Mesendoderm (in vitro differentiated cells): ENCODE measurements at regions not wholly inside any gene's neighbourhood (a gene's known extent, or its start where the extent isn't known, plus 50 kb on each side); places are given as distances from the start of the nearest gene placed in this dataset.
"Not testable (repeated sequence)": the region's sequence is repeated elsewhere in the genome, so short reads cannot be mapped to it uniquely, and the experiment has no call there.

ENCODE experiments used
- DNase-seq: peaks from one replicate; pipeline ENCODE4 v3.0.0; 2013
- H2AK5ac ChIP-seq: 2 replicates; pipeline ENCODE4 v1.6.1; 2013; ENCODE audit warnings: low read length, inconsistent platforms
- H2BK120ac ChIP-seq: 2 replicates; pipeline ENCODE4 v1.6.1; 2013; ENCODE audit warnings: low read depth, mild to moderate bottlenecking, low read length, moderate library complexity, mixed read lengths
- H2BK15ac ChIP-seq: replicated peaks from 2 replicates; pipeline ENCODE4 v1.6.1; 2013; ENCODE audit warnings: low read depth, mild to moderate bottlenecking, moderate library complexity
- H2BK5ac ChIP-seq: 2 replicates; pipeline ENCODE4 v1.6.1; 2013; ENCODE audit warnings: low read length, inconsistent platforms
- H3K18ac ChIP-seq: 2 replicates; pipeline ENCODE4 v1.6.1; 2013; ENCODE audit warnings: mild to moderate bottlenecking, low read length, mixed read lengths
- H3K23ac ChIP-seq: one replicate; pipeline ENCODE4 v1.6.1; 2013; ENCODE audit warnings: low read length
- H3K27ac ChIP-seq: 2 replicates; pipeline ENCODE4 v1.5.1; 2013; ENCODE audit warnings: low read depth, mild to moderate bottlenecking, inconsistent platforms, low read length, moderate library complexity
- H3K27me3 ChIP-seq: 2 replicates; pipeline ENCODE4 v1.6.1; 2013; ENCODE audit warnings: low read length, control low read depth, mild to moderate bottlenecking, inconsistent platforms; ENCODE audit not compliant: insufficient read depth, poor library complexity
- H3K36me3 ChIP-seq: 2 replicates; pipeline ENCODE4 v1.6.1; 2013; ENCODE audit warnings: low read length, inconsistent platforms; ENCODE audit not compliant: control insufficient read depth, insufficient read depth
- H3K4ac ChIP-seq: one replicate; pipeline ENCODE4 v1.6.1; 2013; ENCODE audit warnings: low read depth, mild to moderate bottlenecking, low read length, moderate library complexity
- H3K4me1 ChIP-seq: 2 replicates; pipeline ENCODE4 v1.6.1; 2013; ENCODE audit warnings: low read depth, low read length, inconsistent platforms; ENCODE audit not compliant: control insufficient read depth
- H3K4me2 ChIP-seq: 2 replicates; pipeline ENCODE4 v1.6.1; 2013; ENCODE audit warnings: low read length
- H3K4me3 ChIP-seq: 2 replicates; pipeline ENCODE4 v1.5.1; 2013; ENCODE audit warnings: mild to moderate bottlenecking, low read length
- H3K56ac ChIP-seq: one replicate; pipeline ENCODE4 v1.6.1; 2013; ENCODE audit warnings: low read length
- H3K79me1 ChIP-seq: 2 replicates; pipeline ENCODE4 v1.6.1; 2013; ENCODE audit warnings: low read length, inconsistent platforms
- H3K79me2 ChIP-seq: 2 replicates; pipeline ENCODE4 v1.6.1; 2013; ENCODE audit warnings: mild to moderate bottlenecking, low read length; ENCODE audit not compliant: control insufficient read depth, insufficient read depth
- H3K9ac ChIP-seq: 2 replicates; pipeline ENCODE4 v1.6.1; 2013; ENCODE audit warnings: low read length, inconsistent platforms
- H4K5ac ChIP-seq: one replicate; pipeline ENCODE4 v1.6.1; 2013; ENCODE audit warnings: low read length
- H4K8ac ChIP-seq: one replicate; pipeline ENCODE4 v1.6.1; 2013; ENCODE audit warnings: low read depth, mild to moderate bottlenecking, control low read depth, low read length, moderate library complexity
- WGBS: extraction: QIAGEN DNeasy Blood & Tissue Kit; methylation state at CpG from one replicate; pipeline ENCODE4 v1.1.7; 2013; ENCODE audit warnings: low lambda C conversion rate, missing lambda C conversion rate; ENCODE audit not compliant: insufficient coverage; ENCODE audit errors: extremely low coverage; 5-methylcytosine and 5-hydroxymethylcytosine counted together

- Histone ChIP-seq H3K36me3 (no peaks in the 10 kb centered on the region), H3K4me3 (no peak overlapping the region), H2BK15ac (no peak overlapping the region), H3K79me1 (no peaks in the 10 kb centered on the region), H3K4ac (no peak overlapping the region), H3K79me2 (no peaks in the 10 kb centered on the region), H2BK5ac (no peak overlapping the region), H3K9ac (peak overlapping the region; percentile 5), H3K4me1 (peaks cover 2% of the 10 kb centered on the region), H4K8ac (no peak overlapping the region), H3K56ac (peak overlapping the region; percentile 38), H2AK5ac (no peak overlapping the region), H3K27me3 (no peaks in the 10 kb centered on the region), H3K23ac (no peak overlapping the region), H3K4me2 (no peak overlapping the region), H4K5ac (no peak overlapping the region), H2BK120ac (no peak overlapping the region), H3K18ac (no peak overlapping the region), H3K27ac (no peak overlapping the region)
- DNase-seq, result peak; percentile 96
- WGBS, result no CpG with 5 or more reads among the region's 6 CpGs
Measured at GRCh38 chr2:63698786-63699548, 110.2 kb downstream of the MDH1 start.

DNA sequence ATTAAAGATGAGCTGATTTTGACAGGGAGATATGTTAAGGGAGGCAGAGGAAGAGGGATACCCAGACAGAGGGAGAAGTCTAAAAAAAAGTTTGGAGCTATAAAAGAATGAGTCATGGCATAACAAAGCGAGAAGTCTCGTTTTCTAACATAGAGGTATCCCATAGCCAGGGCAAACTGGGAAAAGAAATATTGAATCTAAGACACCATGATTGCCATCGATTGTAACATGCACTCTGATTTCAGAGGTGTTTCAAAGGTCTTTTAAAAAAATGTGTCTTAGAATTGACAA, 110.7 kb downstream of the MDH1 start:
- H2AK5ac ChIP-seq, result no peak overlapping the region

GRCh38 chr2:63700271-63700670, 111.5 kb downstream of the MDH1 start:
- Histone ChIP-seq H3K4ac (no peak overlapping the region), H3K56ac (no peak overlapping the region), H3K4me3 (no peak overlapping the region), H3K36me3 (no peaks in the 10 kb centered on the region), H3K27ac (no peak overlapping the region), H3K79me2 (no peaks in the 10 kb centered on the region), H2AK5ac (no peak overlapping the region), H3K9ac (no peak overlapping the region), H4K5ac (no peak overlapping the region), H3K18ac (no peak overlapping the region), H2BK120ac (no peak overlapping the region), H3K4me1 (peaks cover 2% of the 10 kb centered on the region), H2BK5ac (no peak overlapping the region), H3K4me2 (no peak overlapping the region), H4K8ac (no peak overlapping the region), H3K79me1 (no peaks in the 10 kb centered on the region), H2BK15ac (no peak overlapping the region), H3K23ac (no peak overlapping the region), H3K27me3 (no peaks in the 10 kb centered on the region)
- DNase-seq, result no peak
- WGBS, result no CpG with 5 or more reads among the region's 3 CpGs

More for the DNA sequence above, 110.7 kb downstream of the MDH1 start:
- H4K8ac ChIP-seq, result no peak overlapping the region
- DNase-seq, result no peak
- H3K4me1 ChIP-seq, result peaks cover 2% of the 10 kb centered on the region
- no peak overlapping the region for H4K5ac ChIP-seq
- no peak overlapping the region for H3K4ac ChIP-seq
- H3K18ac ChIP-seq, result no peak overlapping the region
- H3K27me3 ChIP-seq, result no peaks in the 10 kb centered on the region
- H2BK15ac ChIP-seq, result no peak overlapping the region
- no CpG with 5 or more reads among the region's 3 CpGs for WGBS
- no peak overlapping the region for H3K23ac ChIP-seq
- no peak overlapping the region for H3K4me3 ChIP-seq
- no peak overlapping the region for H2BK5ac ChIP-seq
- no peak overlapping the region for H2BK120ac ChIP-seq
- no peaks in the 10 kb centered on the region for H3K79me1 ChIP-seq
- no peak overlapping the region for H3K56ac ChIP-seq
- H3K4me2 ChIP-seq, result no peak overlapping the region
- no peak overlapping the region for H3K27ac ChIP-seq
- no peaks in the 10 kb centered on the region for H3K36me3 ChIP-seq
- H3K9ac ChIP-seq, result peak overlapping the region; percentile 5
- no peaks in the 10 kb centered on the region for H3K79me2 ChIP-seq

- no peak overlapping the region for H3K4me2 ChIP-seq
- no peak overlapping the region for H3K4me3 ChIP-seq
- no peak overlapping the region for H3K4ac ChIP-seq
- H4K5ac ChIP-seq, result no peak overlapping the region
- DNase-seq, result no peak
- H3K4me1 ChIP-seq, result peaks cover 2% of the 10 kb centered on the region
- no peak overlapping the region for H2BK120ac ChIP-seq
- H3K18ac ChIP-seq, result no peak overlapping the region
- H3K56ac ChIP-seq, result no peak overlapping the region
- H2AK5ac ChIP-seq, result no peak overlapping the region
- no peaks in the 10 kb centered on the region for H3K79me1 ChIP-seq
- no peaks in the 10 kb centered on the region for H3K36me3 ChIP-seq
- no peak overlapping the region for H3K23ac ChIP-seq
- H3K79me2 ChIP-seq, result no peaks in the 10 kb centered on the region
- H2BK5ac ChIP-seq, result no peak overlapping the region
- no peak overlapping the region for H2BK15ac ChIP-seq
- no peak overlapping the region for H3K27ac ChIP-seq
- H3K9ac ChIP-seq, result no peak overlapping the region
- H3K27me3 ChIP-seq, result no peaks in the 10 kb centered on the region
- no peak overlapping the region for H4K8ac ChIP-seq
Measured at GRCh38 chr2:63701406-63701805, 112.6 kb downstream of the MDH1 start.

DNA sequence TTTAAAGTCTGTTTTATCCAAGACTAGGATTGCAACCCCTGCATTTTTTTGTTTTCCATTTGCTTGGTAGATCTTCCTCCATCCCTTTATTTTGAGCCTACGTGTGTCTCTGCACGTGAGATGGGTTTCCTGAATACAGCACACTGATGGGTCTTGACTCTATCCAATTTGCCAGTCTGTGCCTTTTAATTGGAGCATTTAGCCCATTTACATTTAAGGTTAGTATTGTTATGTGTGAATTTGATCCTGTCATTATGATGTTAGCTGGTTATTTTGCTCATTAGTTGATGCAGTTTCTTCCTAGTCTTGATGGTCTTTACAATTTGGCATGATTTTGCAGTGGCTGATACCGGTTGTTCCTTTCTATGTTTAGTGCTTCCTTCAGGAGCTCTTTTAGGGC, 117.3 kb downstream of the MDH1 start:
- H3K4me1 ChIP-seq, H3K23ac ChIP-seq, H2AK5ac ChIP-seq, H3K4me2 ChIP-seq, H2BK120ac ChIP-seq, H3K56ac ChIP-seq, H2BK15ac ChIP-seq, H3K18ac ChIP-seq, H2BK5ac ChIP-seq, H4K5ac ChIP-seq, H3K4ac ChIP-seq, H3K27ac ChIP-seq, H3K79me2 ChIP-seq, H3K79me1 ChIP-seq, H3K27me3 ChIP-seq, H3K4me3 ChIP-seq, H3K36me3 ChIP-seq, H3K9ac ChIP-seq, H4K8ac ChIP-seq, DNase-seq: not testable (repeated sequence)
- no CpG with 5 or more reads among the region's 3 CpGs for WGBS

DNA sequence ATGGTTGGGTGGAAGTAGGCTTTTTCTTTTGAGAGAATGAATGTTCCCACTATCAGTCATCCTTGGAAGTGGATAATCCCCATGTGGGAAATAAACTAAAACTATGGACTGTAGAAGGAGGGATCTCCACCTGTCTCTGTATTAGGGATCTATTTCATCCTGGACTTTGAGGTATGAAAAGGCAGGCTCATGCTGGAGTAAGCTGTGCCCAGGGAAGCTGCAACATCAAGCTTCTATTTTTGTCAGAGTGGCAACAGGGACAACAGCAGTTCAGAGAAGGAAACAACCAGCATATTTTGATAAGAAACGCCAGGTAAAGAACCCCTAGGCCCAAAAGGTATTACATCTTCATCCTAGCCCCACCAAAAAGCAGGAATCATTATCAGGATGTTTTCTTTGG, 122.0 kb downstream of the MDH1 start:
- Histone ChIP-seq H3K4me2 (no peak overlapping the region), H3K18ac (no peak overlapping the region), H2BK5ac (no peak overlapping the region), H3K79me2 (no peaks in the 10 kb centered on the region), H3K27ac (no peak overlapping the region), H4K8ac (no peak overlapping the region), H3K4ac (no peak overlapping the region), H3K9ac (no peak overlapping the region), H2BK120ac (no peak overlapping the region), H3K56ac (no peak overlapping the region), H4K5ac (no peak overlapping the region), H3K36me3 (no peaks in the 10 kb centered on the region), H3K4me1 (no peaks in the 10 kb centered on the region), H2AK5ac (no peak overlapping the region), H2BK15ac (no peak overlapping the region), H3K23ac (no peak overlapping the region), H3K79me1 (no peaks in the 10 kb centered on the region), H3K27me3 (no peaks in the 10 kb centered on the region), H3K4me3 (no peak overlapping the region)
- no peak for DNase-seq
- no CpG with 5 or more reads among the region's 1 CpG for WGBS
